Osteoblast (primary cell): ENCODE measurements at regions not wholly inside any gene's neighbourhood (a gene's known extent, or its start where the extent isn't known, plus 50 kb on each side); places are given as distances from the start of the nearest gene placed in this dataset.
A peak's percentile ranks its signal among the peaks of the same experiment; 100 is the strongest.

Source experiments
- DNase-seq: peaks from one replicate; pipeline ENCODE4 v3.0.0; 2011; ENCODE audit warnings: low spot score, mixed read lengths; ENCODE audit not compliant: insufficient read length; ENCODE audit errors: missing footprints
- H2AFZ ChIP-seq: 2 replicates; pipeline ENCODE4 v1.6.0; 2011; ENCODE audit warnings: mild to moderate bottlenecking, low read length
- H3K27ac ChIP-seq: 2 replicates; pipeline ENCODE4 v1.5.1; 2011; ENCODE audit warnings: mild to moderate bottlenecking, low read depth, low read length, moderate library complexity
- H3K27me3 ChIP-seq: 2 replicates; pipeline ENCODE4 v1.6.0; 2012; ENCODE audit warnings: mild to moderate bottlenecking, control low read depth, inconsistent platforms, low read length, moderate library complexity; ENCODE audit not compliant: insufficient read depth
- H3K36me3 ChIP-seq: 2 replicates; pipeline ENCODE4 v1.5.1; 2011; ENCODE audit warnings: mild to moderate bottlenecking, low read length, control low read depth, moderate library complexity; ENCODE audit not compliant: insufficient read depth
- H3K4me1 ChIP-seq: 2 replicates; pipeline ENCODE4 v1.5.1; 2011; ENCODE audit warnings: mild to moderate bottlenecking, low read length, control low read depth, moderate library complexity; ENCODE audit not compliant: insufficient read depth
- H3K4me2 ChIP-seq: 2 replicates; pipeline ENCODE4 v1.6.0; 2011; ENCODE audit warnings: mild to moderate bottlenecking, low read length; ENCODE audit not compliant: insufficient read depth
- H3K4me3 ChIP-seq: fragments of 200-600 bp; sonication (generic); 3 replicates; pipeline ENCODE4 v1.5.1; 2012; ENCODE audit warnings: mild to moderate bottlenecking, low read length, inconsistent platforms; ENCODE audit not compliant: insufficient read depth
- H3K79me2 ChIP-seq: 2 replicates; pipeline ENCODE4 v1.6.0; 2012; ENCODE audit warnings: mild to moderate bottlenecking, low read length, control low read depth, inconsistent platforms; ENCODE audit not compliant: insufficient read depth
- H3K9me3 ChIP-seq: 2 replicates; pipeline ENCODE4 v1.5.1; 2011; ENCODE audit warnings: low read depth, low read length, control low read depth
- H4K20me1 ChIP-seq: 2 replicates; pipeline ENCODE4 v1.6.0; 2012; ENCODE audit warnings: mild to moderate bottlenecking, low read length, control low read depth; ENCODE audit not compliant: insufficient read depth
- TF ChIP-seq, protein P1 (sequence below): IDR thresholded peaks from 2 replicates; pipeline ENCODE4 v1.5.1; 2011; ENCODE audit warnings: mild to moderate bottlenecking, low read depth, low read length, moderate library complexity; ENCODE audit errors: extremely low read depth

- peak; percentile 71 for DNase-seq
- H4K20me1 ChIP-seq, result no peaks in the 10 kb centered on the region
- H3K4me1 ChIP-seq, result peaks cover 4% of the 10 kb centered on the region
- H3K79me2 ChIP-seq, result no peaks in the 10 kb centered on the region
- no peaks in the 10 kb centered on the region for H3K27me3 ChIP-seq
- H3K36me3 ChIP-seq, result no peaks in the 10 kb centered on the region
- no peak overlapping the region for H3K27ac ChIP-seq
- H3K4me2 ChIP-seq, result no peak overlapping the region
- H3K9me3 ChIP-seq, result no peaks in the 10 kb centered on the region
- no peak overlapping the region for H2AFZ ChIP-seq
- no peak overlapping the region for H3K4me3 ChIP-seq
- TF ChIP-seq, protein P1, sequence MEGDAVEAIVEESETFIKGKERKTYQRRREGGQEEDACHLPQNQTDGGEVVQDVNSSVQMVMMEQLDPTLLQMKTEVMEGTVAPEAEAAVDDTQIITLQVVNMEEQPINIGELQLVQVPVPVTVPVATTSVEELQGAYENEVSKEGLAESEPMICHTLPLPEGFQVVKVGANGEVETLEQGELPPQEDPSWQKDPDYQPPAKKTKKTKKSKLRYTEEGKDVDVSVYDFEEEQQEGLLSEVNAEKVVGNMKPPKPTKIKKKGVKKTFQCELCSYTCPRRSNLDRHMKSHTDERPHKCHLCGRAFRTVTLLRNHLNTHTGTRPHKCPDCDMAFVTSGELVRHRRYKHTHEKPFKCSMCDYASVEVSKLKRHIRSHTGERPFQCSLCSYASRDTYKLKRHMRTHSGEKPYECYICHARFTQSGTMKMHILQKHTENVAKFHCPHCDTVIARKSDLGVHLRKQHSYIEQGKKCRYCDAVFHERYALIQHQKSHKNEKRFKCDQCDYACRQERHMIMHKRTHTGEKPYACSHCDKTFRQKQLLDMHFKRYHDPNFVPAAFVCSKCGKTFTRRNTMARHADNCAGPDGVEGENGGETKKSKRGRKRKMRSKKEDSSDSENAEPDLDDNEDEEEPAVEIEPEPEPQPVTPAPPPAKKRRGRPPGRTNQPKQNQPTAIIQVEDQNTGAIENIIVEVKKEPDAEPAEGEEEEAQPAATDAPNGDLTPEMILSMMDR, result no peak
Observed at GRCh38 chr12:90235642-90236041, 527.0 kb upstream of the ATP2B1 start.

GRCh38 chr12:90234472-90234871 lies 525.8 kb upstream of the ATP2B1 start:
- Histone ChIP-seq H3K79me2 (no peaks in the 10 kb centered on the region), H2AFZ (peak overlapping the region; percentile 69), H3K9me3 (no peaks in the 10 kb centered on the region), H3K4me2 (no peak overlapping the region), H4K20me1 (no peaks in the 10 kb centered on the region), H3K4me1 (peaks cover 8% of the 10 kb centered on the region), H3K4me3 (no peak overlapping the region), H3K36me3 (no peaks in the 10 kb centered on the region), H3K27me3 (no peaks in the 10 kb centered on the region), H3K27ac (no peak overlapping the region)
- no peak for DNase-seq
- TF ChIP-seq, protein P1, result no peak

GRCh38 chr12:90233168-90234100 lies 524.8 kb upstream of the ATP2B1 start:
- Histone ChIP-seq H3K9me3 (no peaks in the 10 kb centered on the region), H3K79me2 (no peaks in the 10 kb centered on the region), H3K4me1 (peaks cover 9% of the 10 kb centered on the region), H3K4me3 (no peak overlapping the region), H3K27ac (no peak overlapping the region), H2AFZ (no peak overlapping the region), H3K27me3 (no peaks in the 10 kb centered on the region), H3K36me3 (no peaks in the 10 kb centered on the region), H4K20me1 (no peaks in the 10 kb centered on the region), H3K4me2 (peak overlapping the region; percentile 20)
- TF ChIP-seq, protein P1, result no peak
- DNase-seq, result peak; percentile 8

DNA sequence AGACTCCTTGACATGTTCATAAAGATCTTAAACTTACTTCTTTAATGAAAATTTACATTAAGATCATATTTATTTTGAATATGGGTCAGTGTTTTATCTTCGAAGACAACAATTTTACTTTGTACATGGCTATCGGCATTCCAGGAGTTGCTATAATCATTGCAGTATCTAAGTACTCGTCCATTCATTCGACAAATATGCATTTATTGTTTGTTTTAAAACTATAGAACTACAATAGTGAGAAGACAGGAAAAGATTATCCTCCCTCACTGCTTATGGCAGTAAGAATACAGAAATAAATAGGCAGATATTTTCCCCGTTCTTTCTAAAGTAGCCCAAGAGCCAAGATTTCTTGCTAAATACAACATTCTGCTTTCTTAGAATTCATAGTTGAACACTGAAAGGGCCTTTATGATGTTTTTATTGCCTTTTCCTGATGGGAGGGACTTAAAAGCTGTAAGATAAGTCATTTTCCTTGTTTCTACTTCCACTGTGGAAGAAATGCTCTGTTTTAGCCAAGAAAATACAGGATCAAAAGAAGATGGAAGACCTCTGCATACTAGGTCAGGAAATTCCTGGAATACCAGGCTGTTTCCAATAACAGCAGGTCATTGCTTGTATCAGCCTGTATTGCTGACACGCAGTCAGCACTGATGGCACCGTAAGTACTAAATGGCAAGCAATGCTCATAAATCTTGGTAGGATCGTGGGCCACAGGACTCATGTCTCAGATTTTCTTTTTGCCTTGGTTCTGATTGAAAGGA lies 521.0 kb upstream of the ATP2B1 start:
- H3K4me3 ChIP-seq, result no peak overlapping the region
- H4K20me1 ChIP-seq, result no peaks in the 10 kb centered on the region
- no peaks in the 10 kb centered on the region for H3K79me2 ChIP-seq
- no peaks in the 10 kb centered on the region for H3K27me3 ChIP-seq
- TF ChIP-seq, protein P1, result no peak
- H3K9me3 ChIP-seq, result no peaks in the 10 kb centered on the region
- H3K36me3 ChIP-seq, result no peaks in the 10 kb centered on the region
- peaks cover 9% of the 10 kb centered on the region for H3K4me1 ChIP-seq
- H2AFZ ChIP-seq, result no peak overlapping the region
- DNase-seq, result no peak
- no peak overlapping the region for H3K27ac ChIP-seq
- H3K4me2 ChIP-seq, result no peak overlapping the region
